ENCODE measurements at regions not wholly inside any gene's neighbourhood (a gene's known extent, or its start where the extent isn't known, plus 50 kb on each side); places are given as distances from the start of the nearest gene placed in this dataset.

DNA sequence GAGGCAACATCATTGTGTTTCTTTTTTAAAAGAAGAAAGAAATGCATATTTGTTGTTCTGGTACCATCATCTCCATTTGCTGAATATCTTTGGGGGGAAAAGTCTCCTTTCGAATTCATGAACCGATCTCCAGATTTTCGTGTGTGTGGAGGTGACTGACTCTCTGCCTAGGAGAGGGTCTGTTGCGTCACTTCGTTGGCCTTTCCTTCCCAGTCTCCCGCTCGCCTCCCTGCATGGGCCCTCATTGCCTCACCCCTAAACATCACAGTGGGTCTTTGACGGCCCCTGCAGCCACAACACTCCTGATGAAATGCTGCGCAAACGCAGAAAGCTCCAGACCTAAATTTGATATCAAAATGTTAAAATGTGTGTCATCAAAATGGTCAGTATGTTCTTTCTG, 103.2 kb upstream of the RALGPS2 start:
- TF ChIP-seq, protein P1, sequence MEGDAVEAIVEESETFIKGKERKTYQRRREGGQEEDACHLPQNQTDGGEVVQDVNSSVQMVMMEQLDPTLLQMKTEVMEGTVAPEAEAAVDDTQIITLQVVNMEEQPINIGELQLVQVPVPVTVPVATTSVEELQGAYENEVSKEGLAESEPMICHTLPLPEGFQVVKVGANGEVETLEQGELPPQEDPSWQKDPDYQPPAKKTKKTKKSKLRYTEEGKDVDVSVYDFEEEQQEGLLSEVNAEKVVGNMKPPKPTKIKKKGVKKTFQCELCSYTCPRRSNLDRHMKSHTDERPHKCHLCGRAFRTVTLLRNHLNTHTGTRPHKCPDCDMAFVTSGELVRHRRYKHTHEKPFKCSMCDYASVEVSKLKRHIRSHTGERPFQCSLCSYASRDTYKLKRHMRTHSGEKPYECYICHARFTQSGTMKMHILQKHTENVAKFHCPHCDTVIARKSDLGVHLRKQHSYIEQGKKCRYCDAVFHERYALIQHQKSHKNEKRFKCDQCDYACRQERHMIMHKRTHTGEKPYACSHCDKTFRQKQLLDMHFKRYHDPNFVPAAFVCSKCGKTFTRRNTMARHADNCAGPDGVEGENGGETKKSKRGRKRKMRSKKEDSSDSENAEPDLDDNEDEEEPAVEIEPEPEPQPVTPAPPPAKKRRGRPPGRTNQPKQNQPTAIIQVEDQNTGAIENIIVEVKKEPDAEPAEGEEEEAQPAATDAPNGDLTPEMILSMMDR (IDR thresholded peaks at IDR 0.05): no peak
- TF ChIP-seq ZFX (IDR thresholded peaks at IDR 0.05; ENCODE audit: borderline replicate concordance): no peak
